ENCODE measurements at regions not wholly inside any gene's neighbourhood (a gene's known extent, or its start where the extent isn't known, plus 50 kb on each side); places are given as distances from the start of the nearest gene placed in this dataset.

- no peak for DNase-seq (ENCODE audit: low read depth)
Observed at GRCh38 chr9:91098203-91098850, 263.4 kb downstream of the AUH start.

DNA sequence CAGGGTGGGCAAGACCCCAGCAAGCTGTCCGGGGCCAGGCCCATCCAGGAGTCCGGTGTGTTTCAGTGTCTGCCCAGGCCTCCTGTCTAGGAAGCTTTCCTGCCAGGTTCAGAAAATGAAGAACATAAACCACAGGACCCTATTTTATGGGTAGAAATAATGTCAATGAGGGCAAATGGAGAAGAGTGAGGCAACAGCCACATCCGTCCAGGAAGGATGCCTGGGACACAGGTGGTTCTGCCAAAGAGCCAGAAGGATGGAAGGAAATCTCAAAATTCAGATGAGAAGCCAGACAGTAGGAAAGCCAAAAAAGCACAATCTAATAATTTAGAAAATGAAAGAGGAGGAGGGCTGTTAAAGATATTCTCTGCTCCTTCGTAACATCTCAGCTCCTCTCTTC, 262.3 kb downstream of the AUH start:
- DNase-seq (ENCODE audit: low read depth), result no peak

- DNase-seq (ENCODE audit: low read depth), result no peak
Observed at GRCh38 chr9:91100878-91101450, 260.8 kb downstream of the AUH start.

DNA sequence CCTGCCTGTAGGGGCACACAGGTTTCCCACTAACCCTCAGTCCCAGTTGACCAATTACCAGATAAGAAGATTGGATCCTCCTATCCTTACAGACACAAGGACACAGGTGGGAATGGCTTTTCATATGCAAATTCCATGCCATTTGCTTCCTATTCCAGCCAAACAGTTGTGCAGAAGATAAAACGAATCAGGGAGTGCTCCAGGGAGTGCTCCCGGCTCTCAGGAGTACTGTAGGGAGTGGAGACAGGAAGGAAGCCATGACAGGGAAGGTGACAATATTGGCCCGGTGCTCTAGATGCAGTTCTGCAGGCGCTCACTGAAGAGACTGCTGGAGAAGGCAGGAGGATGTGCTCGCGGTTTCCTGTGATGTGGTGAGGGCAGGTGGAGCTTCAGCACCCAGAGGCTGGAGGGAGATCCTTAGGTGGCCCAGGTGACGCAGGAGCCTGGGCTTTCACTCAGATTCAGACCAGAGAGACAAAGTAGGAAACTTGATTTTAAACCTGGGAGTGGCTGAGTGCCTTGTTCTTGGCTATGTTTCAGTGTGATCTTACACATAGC, 260.0 kb downstream of the AUH start:
- DNase-seq (ENCODE audit: low read depth), result no peak

- no peak for DNase-seq (ENCODE audit: low read depth)
Observed at GRCh38 chr9:91102269-91102668, 259.4 kb downstream of the AUH start.

GRCh38 chr9:91103931-91104330, 257.8 kb downstream of the AUH start:
- no peak for DNase-seq (ENCODE audit: low read depth)

GRCh38 chr9:91106415-91107081, 255.2 kb downstream of the AUH start:
- DNase-seq (ENCODE audit: low read depth), result no peak

DNA sequence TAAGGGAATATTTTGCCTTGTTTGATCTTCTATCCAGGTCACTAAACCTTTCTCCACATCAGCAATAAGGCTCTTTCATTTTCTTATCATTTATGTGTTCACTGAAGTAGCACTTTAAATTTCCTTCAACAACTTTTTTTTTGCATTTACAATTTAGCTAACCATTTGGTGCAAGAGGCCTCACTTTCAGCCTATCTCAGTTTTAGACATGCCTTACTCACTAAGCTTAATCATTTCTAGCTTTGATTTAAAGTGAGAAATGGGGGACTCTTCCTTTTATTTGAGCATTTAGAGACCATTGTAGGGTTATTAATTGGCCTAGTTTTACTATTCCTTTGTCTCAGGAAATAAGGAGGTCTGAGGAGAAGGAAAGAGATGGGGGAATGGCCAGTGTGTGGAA, 250.5 kb downstream of the AUH start:
- DNase-seq (ENCODE audit: low read depth), result no peak

DNA sequence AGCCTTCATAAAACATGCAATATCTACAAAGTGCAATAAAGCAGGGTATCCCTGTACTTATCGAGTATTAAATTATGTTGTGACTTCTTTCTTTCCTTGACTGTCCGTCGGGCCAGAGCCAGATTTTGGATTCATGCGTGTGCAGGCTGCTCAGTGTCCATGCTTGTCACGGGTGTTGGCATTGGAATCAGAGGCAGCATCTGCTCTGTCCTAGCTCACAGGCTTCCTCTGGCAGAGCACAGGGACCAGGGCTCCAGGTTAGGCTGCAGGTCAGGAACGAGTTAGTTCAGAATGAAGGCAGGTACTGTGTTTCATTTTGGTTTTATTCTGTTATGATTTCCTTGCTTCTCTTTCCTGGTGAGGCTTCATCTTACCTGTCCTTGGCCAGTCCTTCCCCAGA, 249.8 kb downstream of the AUH start:
- DNase-seq (ENCODE audit: low read depth), result no peak

GRCh38 chr9:91113016-91113415, 248.7 kb downstream of the AUH start:
- DNase-seq (ENCODE audit: low read depth), result no peak

- DNase-seq (ENCODE audit: low read depth), result no peak
Observed at GRCh38 chr9:91114450-91114849, 247.3 kb downstream of the AUH start.

DNA sequence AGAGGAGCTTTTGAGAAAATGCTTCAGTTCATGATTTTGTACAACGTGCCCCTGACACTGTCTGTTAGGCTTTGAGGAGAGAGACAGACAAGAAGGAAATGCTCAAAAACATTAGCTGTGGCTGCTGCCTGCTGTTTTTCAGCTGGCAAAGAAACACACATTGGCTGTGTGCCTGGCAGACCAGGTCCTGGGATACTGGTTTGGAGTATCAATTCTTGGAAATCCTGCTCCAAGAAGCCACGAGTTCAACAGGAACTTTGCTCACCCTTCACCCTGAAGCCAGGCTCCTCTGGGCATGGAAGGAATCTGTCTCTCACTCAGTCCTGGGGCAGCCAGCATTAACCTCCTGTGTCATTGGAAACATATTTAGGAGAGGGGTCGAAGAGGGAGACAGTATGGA, 245.5 kb downstream of the AUH start:
- no peak for DNase-seq (ENCODE audit: low read depth)

GRCh38 chr9:91116711-91117110, 245.0 kb downstream of the AUH start:
- DNase-seq (ENCODE audit: low read depth), result no peak

- no peak for DNase-seq (ENCODE audit: low read depth)
Observed at GRCh38 chr9:91117474-91117891, 244.2 kb downstream of the AUH start.

- no peak for DNase-seq (ENCODE audit: low read depth)
Observed at GRCh38 chr9:91117959-91118703, 243.6 kb downstream of the AUH start.

GRCh38 chr9:91118704-91119025, 243.1 kb downstream of the AUH start:
- DNase-seq (ENCODE audit: low read depth), result no peak

DNA sequence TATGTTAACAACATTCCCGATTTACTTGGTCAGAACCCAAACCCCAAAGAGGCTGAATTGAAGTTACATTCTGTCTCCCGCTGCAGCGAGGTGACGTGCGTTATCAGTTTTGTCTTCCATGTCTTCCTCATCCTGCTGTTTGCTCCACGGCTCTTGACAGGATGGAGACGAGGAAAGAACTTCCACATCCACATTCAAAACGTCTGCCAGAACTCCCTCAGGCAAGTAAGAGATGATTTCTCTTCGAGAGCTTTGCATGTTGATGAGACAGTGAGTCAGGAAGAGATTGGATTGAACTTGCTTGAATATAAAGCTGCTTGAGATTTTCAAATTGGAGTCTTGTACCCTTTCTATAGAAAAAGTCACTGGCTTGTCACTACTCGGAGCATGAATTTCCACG, 242.6 kb downstream of the AUH start:
- DNase-seq (ENCODE audit: low read depth), result no peak

DNA sequence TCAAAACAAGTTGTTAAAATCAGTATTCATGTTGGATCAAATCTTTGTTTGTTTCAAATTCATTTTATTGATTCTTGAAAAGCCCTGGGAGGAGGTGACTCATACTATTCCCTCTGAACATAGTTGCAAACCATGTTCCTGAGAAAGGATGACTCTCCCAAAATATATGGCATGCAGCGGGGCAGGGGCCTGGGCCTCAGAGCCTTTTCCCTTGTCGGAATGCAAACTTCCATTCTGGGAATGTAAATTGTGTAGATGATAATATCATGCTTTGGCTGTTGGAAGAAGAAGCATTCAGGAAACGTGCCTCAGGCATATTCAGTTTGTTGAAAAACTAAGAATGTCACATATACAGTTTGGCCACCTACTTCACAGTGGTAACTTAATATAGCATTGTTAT, 242.0 kb downstream of the AUH start:
- no peak for DNase-seq (ENCODE audit: low read depth)

DNA sequence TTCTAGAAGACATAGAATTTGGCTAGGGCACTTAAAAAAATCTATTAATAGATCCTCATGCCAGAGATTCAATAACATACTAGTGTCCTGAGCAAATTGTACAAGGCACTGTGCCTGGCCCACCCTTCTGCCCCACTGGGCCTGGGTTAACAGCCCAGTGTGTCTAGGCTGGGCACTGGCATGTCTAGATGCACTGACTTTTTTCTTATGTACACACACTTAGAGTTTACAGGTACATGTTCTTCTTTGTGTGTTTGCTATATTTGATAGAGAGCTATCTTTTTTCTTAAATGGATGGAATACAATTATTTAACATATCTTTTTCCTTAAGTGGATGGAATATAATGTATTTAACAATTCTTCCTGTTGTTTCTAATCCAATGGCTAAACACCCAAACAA, 241.5 kb downstream of the AUH start:
- DNase-seq (ENCODE audit: low read depth), result no peak

GRCh38 chr9:91122755-91123154, 239.0 kb downstream of the AUH start:
- DNase-seq (ENCODE audit: low read depth), result no peak

- DNase-seq (ENCODE audit: low read depth), result no peak
Observed at GRCh38 chr9:91126761-91127445, 234.8 kb downstream of the AUH start.

DNA sequence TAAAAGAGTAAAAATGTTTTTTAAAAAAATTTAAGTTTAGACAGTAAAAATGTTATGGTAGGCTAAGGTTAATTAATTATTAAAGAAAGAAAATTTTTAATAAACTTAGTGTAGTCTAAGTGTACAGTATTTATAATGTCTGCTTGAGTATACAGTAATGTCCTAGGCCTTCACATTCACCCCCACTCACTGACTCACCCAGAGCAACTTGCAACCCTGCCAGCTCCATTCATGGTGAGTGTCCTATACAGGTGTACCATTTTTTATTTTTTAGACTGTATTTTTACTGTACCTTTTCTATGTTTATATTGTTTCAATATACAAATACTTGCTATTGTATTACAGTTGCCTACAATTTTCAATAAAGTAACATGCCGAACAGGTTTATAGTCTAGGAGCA, 234.1 kb downstream of the AUH start:
- DNase-seq (ENCODE audit: low read depth), result no peak
